ENCODE measurements at regions not wholly inside any gene's neighbourhood (a gene's known extent, or its start where the extent isn't known, plus 50 kb on each side); places are given as distances from the start of the nearest gene placed in this dataset.

DNA sequence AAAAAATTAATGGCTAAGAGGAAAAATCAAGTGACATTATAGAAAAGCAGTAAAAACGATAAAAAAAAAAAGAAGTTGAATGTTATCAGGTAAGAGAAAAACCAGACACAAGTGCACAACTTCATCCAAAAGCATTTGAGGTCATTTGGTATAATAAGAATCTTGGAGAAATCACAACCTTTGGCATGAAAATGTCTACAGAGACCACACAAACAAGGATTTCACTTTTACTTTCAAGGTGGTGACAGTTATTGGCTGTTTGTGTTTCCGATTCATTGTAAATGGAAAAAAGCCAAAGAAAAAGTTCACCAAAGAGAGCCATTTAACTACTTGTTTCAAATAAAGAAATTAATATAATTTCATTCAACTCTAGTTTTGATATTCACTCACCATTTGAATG lies 1193.5 kb downstream of the PCDH9 start:
- POLR2A ChIA-PET (ENCODE audit: unreplicated experiment) = no interaction called here

More for the DNA sequence above, 1193.5 kb downstream of the PCDH9 start:
- Histone ChIP-seq H3K27me3 (ENCODE audit: control insufficient read depth, insufficient read depth, low read length) (no peaks in the 10 kb centered on the region), H3K4me2 (ENCODE audit: low read depth, low read length) (no peak overlapping the region), H2AK5ac (ENCODE audit: low read depth, low read length) (no peak overlapping the region), H2AK9ac (replicated peaks; ENCODE audit: low read depth, low read length, poor library complexity) (no peak overlapping the region), H3K4me3 (ENCODE audit: insufficient read depth, low read depth, low read length) (no peak overlapping the region), H3K9me3 (ENCODE audit: control insufficient read depth, insufficient read depth, low read length) (no peaks in the 10 kb centered on the region), H4K20me1 (ENCODE audit: insufficient read depth, low read length) (no peaks in the 10 kb centered on the region), H3K27ac (ENCODE audit: insufficient read depth, low read length) (no peak overlapping the region), H3K18ac (ENCODE audit: low read depth, low read length) (no peak overlapping the region), H3K9ac (ENCODE audit: low read depth, low read length) (no peak overlapping the region), H4K5ac (ENCODE audit: low read depth, low read length) (no peak overlapping the region), H3K4ac (ENCODE audit: low read depth, low read length) (no peak overlapping the region), H4K91ac (ENCODE audit: insufficient read depth, low read depth, low read length) (no peak overlapping the region), H3K9me1 (ENCODE audit: insufficient read depth, low read length) (no peaks in the 10 kb centered on the region; the same call in 1 of the 2 replicates), H2BK15ac (ENCODE audit: low read depth, low read length) (no peak overlapping the region), H3K79me1 (ENCODE audit: low read depth in 1 of 2, low read length in 2 of 2) (no peaks in the 10 kb centered on the region), H3K56ac (ENCODE audit: extremely low read depth, insufficient read depth, low read length) (no peak overlapping the region), H2BK20ac (ENCODE audit: low read depth, low read length) (no peak overlapping the region), H3K23ac (ENCODE audit: low read depth, low read length) (no peak overlapping the region), H2AFZ (replicated peaks; ENCODE audit: low read length, poor library complexity) (no peak overlapping the region), H4K8ac (ENCODE audit: low read depth in 2 of 2, low read length in 2 of 2) (no peak overlapping the region), H3K14ac (replicated peaks; ENCODE audit: low read depth, low read length) (no peak overlapping the region), H2BK5ac (ENCODE audit: low read depth, low read length, poor library complexity, severe bottlenecking) (no peak overlapping the region), H3K36me3 (ENCODE audit: control insufficient read depth, insufficient read depth, low read length) (no peaks in the 10 kb centered on the region), H2BK120ac (ENCODE audit: low read depth, low read length) (no peak overlapping the region), H3K4me1 (ENCODE audit: control insufficient read depth, insufficient read depth, low read length) (no peaks in the 10 kb centered on the region)
- in situ Hi-C loops (cut with MboI; ENCODE audit: low sequenced_read_pairs) (no loop called here), dilution Hi-C loops (cut with HindIII; ENCODE audit: low sequenced_read_pairs, unreplicated experiment) (no loop called here), intact Hi-C loops (cut with micrococcal nuclease) (no loop called here)
- TF ChIP-seq MAFK (IDR thresholded peaks at IDR 0.05; ENCODE audit: low read depth, low read length) (no peak), SMC3 (IDR thresholded peaks at IDR 0.05; ENCODE audit: low read depth, low read length) (no peak)
- ATAC-seq (ENCODE audit: low read depth) (no peak), DNase-seq (no peak)
- no CpG with 5 or more reads among the region's 2 CpGs for WGBS, 2 experiments (ENCODE audit: extremely low coverage in 2 of 2, insufficient read length in 1 of 2)
- no TSS peak for BruUV-seq (replicated peaks)
- CTCF ChIA-PET = no interaction called here
